Upper lobe of left lung (tissue), 6 donors: ENCODE measurements at regions not wholly inside any gene's neighbourhood (a gene's known extent, or its start where the extent isn't known, plus 50 kb on each side); places are given as distances from the start of the nearest gene placed in this dataset.
A peak's percentile ranks its signal among the peaks of the same experiment; 100 is the strongest.

Source experiments
- ATAC-seq, 2 donors: fragments of 200-7000 bp; cut with Tn5 transposase; one replicate each; pipeline ENCODE4 v1.9.1; 2022; ENCODE audit warnings: mild to moderate bottlenecking in 2 of 2, moderate library complexity in 2 of 2; ENCODE audit not compliant: low FRiP score in 2 of 2
- DNase-seq, 2 donors: peaks; one replicate each; pipeline ENCODE4 v3.0.0-alpha.2; 2019 to 2020
- H3K27ac ChIP-seq, 4 donors: fragments of 200-600 bp; sonication (generic); one replicate each; pipeline ENCODE4 v1.5.1; 2016 to 2019
- H3K27me3 ChIP-seq, 4 donors: fragments of 200-600 bp; sonication (generic); one replicate each; pipeline ENCODE4 v1.5.1; 2017 to 2019
- H3K36me3 ChIP-seq, 4 donors: fragments of 200-600 bp; sonication (generic); one replicate each; pipeline ENCODE4 v1.5.1; 2016 to 2019
- H3K4me1 ChIP-seq, 4 donors: fragments of 200-600 bp; sonication (generic); one replicate each; pipeline ENCODE4 v1.5.1; 2018 to 2019
- H3K4me3 ChIP-seq, 4 donors: fragments of 200-600 bp; sonication (generic); one replicate each; pipeline ENCODE4 v1.5.1; 2017 to 2019; ENCODE audit warnings: mild to moderate bottlenecking in 2 of 4, moderate library complexity in 1 of 4
- H3K9me3 ChIP-seq, 4 donors: fragments of 200-600 bp; sonication (generic); one replicate each; pipeline ENCODE4 v1.5.1; 2018 to 2019
- EP300 ChIP-seq, 4 donors: sonication (generic); formaldehyde crosslinking; IDR thresholded peaks; one replicate each; pipeline ENCODE4 v1.5.1; 2017; ENCODE audit warnings: antibody characterized with exemption in 4 of 4, control low read depth in 2 of 4
- POLR2A ChIP-seq, 4 donors: fragments of 450-650 bp; IDR thresholded peaks; one replicate each; pipeline ENCODE4 v1.5.1; 2016 to 2017; ENCODE audit warnings: antibody characterized with exemption in 4 of 4, mild to moderate bottlenecking in 2 of 4
- POLR2AphosphoS5 ChIP-seq, 2 donors: sonication (generic); formaldehyde crosslinking; IDR thresholded peaks; one replicate each; pipeline ENCODE4 v1.5.1; 2017; ENCODE audit warnings: antibody characterized with exemption in 2 of 2
- WGBS, 2 donors: methylation state at CpG; one replicate each; pipeline ENCODE4 v1.1.5; 2017 to 2018; 5-methylcytosine and 5-hydroxymethylcytosine counted together
- TF ChIP-seq, protein P1 (sequence below), 6 experiments: fragments of 450-650 bp in 4 of 6; fragments of 200-600 bp in 2 of 6; sonication (generic) in 2 of 6; IDR thresholded peaks; one replicate each; pipeline ENCODE4 v1.5.1; 2016 to 2019; ENCODE audit warnings: antibody characterized with exemption in 6 of 6
- donor health status: DM: no; HTN: no; CAD: no; lungs with moderate emphysema.
- donor health status: DM: no; HTN: yes; CAD: no; lungs with severe emphysema.

DNA sequence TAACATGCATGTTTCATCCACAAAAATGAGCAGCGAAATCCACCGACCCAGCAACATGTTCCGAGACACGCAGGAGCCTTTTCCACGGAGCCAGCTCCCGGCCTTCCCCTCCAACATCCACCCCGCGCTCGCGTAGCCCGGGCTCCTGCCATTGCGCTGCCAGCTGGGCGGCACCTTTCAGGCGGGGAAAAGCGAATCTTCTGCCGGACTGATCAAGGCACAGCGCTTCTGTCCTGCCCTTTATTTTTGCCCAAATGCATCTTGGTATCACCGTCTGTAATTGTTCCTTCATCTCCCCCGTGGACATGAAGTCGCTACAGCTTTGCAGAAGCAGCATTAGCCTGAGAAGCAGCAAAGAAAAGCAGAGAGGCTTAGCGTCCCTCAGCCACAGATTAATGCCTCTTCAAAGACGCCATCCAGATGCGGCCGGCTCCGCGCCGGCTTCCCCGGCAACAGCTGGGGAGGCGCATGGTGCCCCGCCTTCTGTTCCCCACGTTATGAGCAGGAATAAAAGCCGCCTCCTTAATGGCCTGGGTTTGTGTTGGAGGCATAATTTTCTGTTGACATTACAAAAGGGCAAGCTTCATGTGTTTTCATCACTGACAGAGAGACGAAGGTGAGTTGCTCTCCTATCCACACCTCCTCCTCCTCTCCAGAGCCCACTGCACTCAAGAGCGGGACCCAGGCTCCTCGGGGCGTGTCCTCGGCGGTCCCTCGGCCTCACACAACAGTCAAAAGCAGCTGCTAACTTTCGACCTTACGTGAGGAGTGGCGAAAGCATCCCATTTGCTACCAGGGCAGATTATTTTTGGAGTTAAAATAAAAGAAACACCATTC, 122.1 kb upstream of the SALL3 start:
- DNase-seq, result peak in 1 of 2 donors; percentile 56
- H3K9me3 ChIP-seq, result no peaks in the 10 kb centered on the region
- H3K4me3 ChIP-seq, result no peak overlapping the region
- H3K36me3 ChIP-seq, result no peaks in the 10 kb centered on the region
- WGBS, 2 donors, result 79 to 80% methylated on average over 37 to 42 of the region's 42 CpGs
- H3K27me3 ChIP-seq, result no peaks in the 10 kb centered on the region
- no peak for ATAC-seq
- no peak overlapping the region for H3K27ac ChIP-seq
- no peak for TF ChIP-seq POLR2AphosphoS5 (IDR thresholded peaks at IDR 0.05)
- no peak for TF ChIP-seq EP300 (IDR thresholded peaks at IDR 0.05)
- TF ChIP-seq, protein P1, sequence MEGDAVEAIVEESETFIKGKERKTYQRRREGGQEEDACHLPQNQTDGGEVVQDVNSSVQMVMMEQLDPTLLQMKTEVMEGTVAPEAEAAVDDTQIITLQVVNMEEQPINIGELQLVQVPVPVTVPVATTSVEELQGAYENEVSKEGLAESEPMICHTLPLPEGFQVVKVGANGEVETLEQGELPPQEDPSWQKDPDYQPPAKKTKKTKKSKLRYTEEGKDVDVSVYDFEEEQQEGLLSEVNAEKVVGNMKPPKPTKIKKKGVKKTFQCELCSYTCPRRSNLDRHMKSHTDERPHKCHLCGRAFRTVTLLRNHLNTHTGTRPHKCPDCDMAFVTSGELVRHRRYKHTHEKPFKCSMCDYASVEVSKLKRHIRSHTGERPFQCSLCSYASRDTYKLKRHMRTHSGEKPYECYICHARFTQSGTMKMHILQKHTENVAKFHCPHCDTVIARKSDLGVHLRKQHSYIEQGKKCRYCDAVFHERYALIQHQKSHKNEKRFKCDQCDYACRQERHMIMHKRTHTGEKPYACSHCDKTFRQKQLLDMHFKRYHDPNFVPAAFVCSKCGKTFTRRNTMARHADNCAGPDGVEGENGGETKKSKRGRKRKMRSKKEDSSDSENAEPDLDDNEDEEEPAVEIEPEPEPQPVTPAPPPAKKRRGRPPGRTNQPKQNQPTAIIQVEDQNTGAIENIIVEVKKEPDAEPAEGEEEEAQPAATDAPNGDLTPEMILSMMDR (IDR thresholded peaks at IDR 0.05), result no peak
- no peak for TF ChIP-seq POLR2A (IDR thresholded peaks at IDR 0.05)
- no peaks in the 10 kb centered on the region for H3K4me1 ChIP-seq

DNA sequence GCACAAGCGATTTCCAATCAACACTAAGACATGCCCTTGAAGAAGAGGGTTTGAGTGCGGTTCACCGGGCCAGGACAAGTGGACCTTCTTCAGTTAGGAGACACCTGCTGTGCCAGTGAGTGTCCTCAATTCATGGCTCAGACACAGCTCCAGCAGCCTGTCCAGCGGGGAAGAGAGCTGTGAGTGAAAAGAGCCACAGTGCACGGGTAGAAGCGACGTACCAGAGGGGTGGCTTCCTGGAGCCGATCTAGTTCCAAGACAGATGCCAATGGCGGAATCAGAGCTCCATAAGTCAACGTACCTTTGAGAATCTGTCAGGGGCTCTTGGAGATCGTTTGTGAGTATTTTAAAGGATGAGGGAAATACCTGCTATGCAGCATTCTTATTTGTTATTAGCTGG, 119.9 kb upstream of the SALL3 start:
- TF ChIP-seq POLR2A (IDR thresholded peaks at IDR 0.05) (no peak), EP300 (IDR thresholded peaks at IDR 0.05) (no peak), POLR2AphosphoS5 (IDR thresholded peaks at IDR 0.05) (no peak)
- TF ChIP-seq, protein P1 (IDR thresholded peaks at IDR 0.05), result no peak
- no peaks in the 10 kb centered on the region for H3K36me3 ChIP-seq
- H3K4me3 ChIP-seq, result no peak overlapping the region
- H3K9me3 ChIP-seq, result no peaks in the 10 kb centered on the region
- ATAC-seq (no peak), DNase-seq (no peak)
- H3K4me1 ChIP-seq, result no peaks in the 10 kb centered on the region
- WGBS, 2 donors, result 79 to 85% methylated on average over 11 of the region's 11 CpGs
- H3K27ac ChIP-seq, result no peak overlapping the region
- no peaks in the 10 kb centered on the region for H3K27me3 ChIP-seq

- WGBS, 2 donors, result 55 to 62% methylated on average over 10 to 11 of the region's 11 CpGs
- DNase-seq (no peak), ATAC-seq (no peak)
- H3K27me3 ChIP-seq, result no peaks in the 10 kb centered on the region
- no peak overlapping the region for H3K4me3 ChIP-seq
- no peaks in the 10 kb centered on the region for H3K36me3 ChIP-seq
- H3K9me3 ChIP-seq, result no peaks in the 10 kb centered on the region
- no peak overlapping the region for H3K27ac ChIP-seq
- no peak for TF ChIP-seq EP300 (IDR thresholded peaks at IDR 0.05)
- TF ChIP-seq POLR2A (IDR thresholded peaks at IDR 0.05), result no peak
- no peak for TF ChIP-seq POLR2AphosphoS5 (IDR thresholded peaks at IDR 0.05)
- TF ChIP-seq, protein P1 (IDR thresholded peaks at IDR 0.05), result no peak
- no peaks in the 10 kb centered on the region for H3K4me1 ChIP-seq
These were observed 119.5 kb upstream of the SALL3 start for GRCh38 chr18:78860117-78860516.

DNA sequence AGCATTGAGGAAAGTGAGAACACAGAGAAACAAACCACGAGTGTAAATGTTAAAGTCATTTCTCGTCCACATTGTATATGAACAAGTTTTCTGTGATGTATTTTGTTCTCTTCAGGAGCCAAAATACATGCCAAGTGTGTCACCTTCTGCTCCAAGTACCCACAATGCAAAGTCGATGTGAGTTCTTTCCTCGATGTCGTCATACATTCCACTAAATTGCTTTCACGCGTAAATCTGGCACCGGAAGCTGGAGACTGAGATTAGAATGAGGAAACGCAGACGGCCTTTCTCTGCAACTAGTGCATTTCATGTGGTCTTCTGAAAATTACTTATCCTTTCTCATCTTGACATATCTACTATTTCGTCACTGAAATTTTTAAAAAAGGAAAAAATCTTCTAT, 118.5 kb upstream of the SALL3 start:
- Histone ChIP-seq H3K4me1 (no peaks in the 10 kb centered on the region), H3K36me3 (no peaks in the 10 kb centered on the region), H3K4me3 (no peak overlapping the region), H3K9me3 (no peaks in the 10 kb centered on the region), H3K27me3 (no peaks in the 10 kb centered on the region), H3K27ac (no peak overlapping the region)
- WGBS, 2 donors, result 60 to 63% methylated on average over 11 of the region's 11 CpGs
- ATAC-seq (no peak), DNase-seq (no peak)
- no peak for TF ChIP-seq POLR2A (IDR thresholded peaks at IDR 0.05)
- TF ChIP-seq, protein P1 (IDR thresholded peaks at IDR 0.05), result no peak
- no peak for TF ChIP-seq POLR2AphosphoS5 (IDR thresholded peaks at IDR 0.05)
- no peak for TF ChIP-seq EP300 (IDR thresholded peaks at IDR 0.05)

- Histone ChIP-seq H3K4me3 (no peak overlapping the region), H3K9me3 (no peaks in the 10 kb centered on the region), H3K27me3 (no peaks in the 10 kb centered on the region), H3K27ac (no peak overlapping the region), H3K4me1 (no peaks in the 10 kb centered on the region), H3K36me3 (no peaks in the 10 kb centered on the region)
- 67 to 74% methylated on average over 7 of the region's 7 CpGs for WGBS, 2 donors
- ATAC-seq (no peak), DNase-seq (no peak)
- TF ChIP-seq EP300 (IDR thresholded peaks at IDR 0.05), result no peak
- TF ChIP-seq POLR2AphosphoS5 (IDR thresholded peaks at IDR 0.05), result no peak
- TF ChIP-seq, protein P1 (IDR thresholded peaks at IDR 0.05), result no peak
- no peak for TF ChIP-seq POLR2A (IDR thresholded peaks at IDR 0.05)
These were observed 117.9 kb upstream of the SALL3 start for GRCh38 chr18:78861706-78862105.
